ENCODE measurements at regions not wholly inside any gene's neighbourhood (a gene's known extent, or its start where the extent isn't known, plus 50 kb on each side); places are given as distances from the start of the nearest gene placed in this dataset.
"Not testable (repeated sequence)": the region's sequence is repeated elsewhere in the genome, so short reads cannot be mapped to it uniquely, and the experiment has no call there.

DNA sequence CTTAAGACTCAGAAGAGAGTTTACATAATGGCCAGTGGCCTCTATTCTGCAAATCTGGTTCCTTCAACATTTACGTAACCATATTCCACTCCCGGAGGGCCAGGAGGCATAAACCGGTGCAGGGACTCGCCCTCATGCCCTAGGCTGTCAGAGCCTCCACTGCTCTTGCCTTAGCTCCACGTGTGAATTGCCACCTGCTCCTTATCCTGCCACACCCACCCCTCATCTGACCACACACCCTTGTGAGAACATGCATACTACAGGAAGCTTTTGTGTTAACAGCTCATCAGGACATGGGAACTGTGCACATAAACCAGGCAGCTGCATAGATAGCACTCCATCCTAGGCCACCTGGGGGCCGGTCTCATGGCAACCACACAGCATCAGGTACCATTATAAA is 146.7 kb upstream of the PFKP start:
- DNase-seq (ENCODE audit: low spot score), result no peak

DNA sequence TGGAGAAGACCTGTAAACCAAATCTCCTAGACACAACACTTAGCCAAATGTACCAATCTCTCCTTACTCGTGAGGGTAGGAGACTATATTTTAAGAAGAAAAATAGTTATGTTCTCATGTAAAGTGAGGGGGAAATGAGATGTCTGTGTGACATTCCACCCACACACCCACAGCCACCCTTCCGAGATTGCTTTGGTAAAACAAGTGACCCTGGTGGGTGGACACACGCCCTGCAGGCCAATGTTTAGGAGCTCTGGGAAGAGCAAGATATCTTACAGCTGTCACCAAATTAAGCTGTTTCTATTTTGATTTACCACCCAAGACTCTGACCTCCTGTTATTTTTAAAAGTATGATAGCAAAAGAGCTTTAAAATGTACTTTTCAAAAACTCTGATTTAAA is 147.2 kb upstream of the PFKP start:
- no peak for DNase-seq (ENCODE audit: low spot score)

DNA sequence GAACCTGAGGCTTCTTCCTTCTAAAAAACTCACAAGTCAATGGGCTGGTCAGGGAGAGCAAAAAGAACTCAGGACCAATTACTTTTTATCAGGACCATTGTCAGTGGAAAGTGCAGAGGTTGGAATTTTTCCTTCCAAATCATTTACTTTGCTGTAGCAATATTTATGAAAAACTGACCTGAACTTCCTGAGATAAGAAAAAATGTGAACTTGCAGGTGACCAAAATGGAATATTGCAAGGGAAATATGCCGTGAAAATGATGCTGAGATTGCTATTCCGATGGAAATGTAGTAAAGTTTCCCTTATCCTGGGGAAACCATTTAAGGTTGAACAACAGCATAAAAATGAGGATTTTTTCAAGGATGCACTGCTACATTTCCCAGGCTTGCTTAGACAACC is 148.3 kb upstream of the PFKP start:
- DNase-seq (ENCODE audit: low spot score), result no peak

DNA sequence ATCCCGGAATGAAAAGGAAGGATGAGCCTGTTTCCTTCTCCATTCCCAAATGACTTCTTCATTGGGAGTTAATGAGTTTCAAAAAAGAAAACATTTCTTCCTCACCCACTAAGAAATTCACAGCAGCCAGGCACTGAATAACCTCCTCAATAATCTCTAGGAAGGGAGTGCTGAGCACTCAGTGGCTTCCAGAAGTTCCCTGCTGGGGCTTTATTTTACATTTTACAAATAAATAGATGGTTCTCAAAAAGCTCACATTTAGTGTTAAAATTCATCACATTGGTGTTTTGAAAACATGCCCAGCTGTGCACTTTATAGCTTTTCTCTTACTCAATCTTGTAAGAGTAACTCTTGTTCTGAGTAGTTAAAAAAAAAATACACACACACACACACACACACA is 148.9 kb upstream of the PFKP start:
- DNase-seq (ENCODE audit: low spot score), result no peak

DNA sequence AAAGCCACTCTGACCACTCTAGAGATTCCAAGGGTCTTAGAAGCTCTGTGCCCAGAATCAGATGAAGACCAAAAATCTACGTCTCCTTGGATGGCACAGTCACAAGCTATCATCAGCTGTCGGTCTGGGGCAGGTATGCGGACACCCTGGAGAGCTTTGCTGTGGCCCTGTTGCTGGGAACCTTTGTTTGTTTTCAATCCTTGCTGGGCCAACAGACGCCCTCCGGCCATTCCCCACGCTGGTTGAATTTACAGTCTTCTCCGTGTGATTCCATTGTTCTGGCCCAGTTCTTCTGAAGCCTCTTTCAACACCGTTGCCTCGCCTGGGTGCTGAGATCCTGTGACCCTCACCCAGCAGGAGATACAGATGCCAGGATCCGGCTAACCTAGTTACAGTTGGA is 149.4 kb upstream of the PFKP start:
- no peak for DNase-seq (ENCODE audit: low spot score)

DNA sequence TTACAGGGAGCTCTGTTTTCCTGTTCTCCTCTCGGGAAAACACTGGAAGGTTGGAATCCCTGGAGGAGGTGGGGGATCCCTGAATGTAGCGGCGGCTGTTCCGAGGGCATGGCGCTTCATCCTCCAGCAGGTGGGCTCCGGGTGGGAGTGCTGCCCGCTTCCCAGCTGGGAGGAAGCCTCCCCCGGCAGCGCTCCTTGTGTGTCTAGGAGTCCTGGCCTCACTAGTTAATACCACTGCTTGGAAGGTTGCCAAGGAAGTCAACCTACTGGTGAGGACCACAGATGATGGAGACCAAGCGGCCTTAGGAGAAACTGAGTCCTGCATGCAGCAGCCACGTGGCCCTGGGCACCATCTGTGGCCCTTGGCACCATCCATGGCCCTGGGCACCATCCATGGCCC is 151.9 kb upstream of the PFKP start:
- DNase-seq (ENCODE audit: low spot score), result no peak

DNA sequence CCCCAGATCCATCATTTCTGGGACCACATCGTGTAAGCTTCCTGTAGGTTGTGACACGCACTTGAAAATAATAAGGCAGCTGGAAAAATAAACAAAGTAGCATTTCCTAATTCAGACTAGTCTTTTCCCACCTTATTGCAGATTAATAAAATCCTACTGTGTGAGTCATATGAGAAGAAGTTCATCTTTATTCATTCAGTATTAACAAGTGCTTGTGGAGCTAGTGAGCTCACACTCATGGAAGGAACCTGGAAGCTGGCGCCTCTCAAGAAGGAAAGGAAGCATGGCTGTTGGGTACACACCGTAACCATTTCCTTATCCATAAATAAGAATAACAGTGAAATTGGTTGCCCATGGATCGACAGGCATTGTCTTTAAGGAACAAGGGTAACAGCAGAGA is 152.6 kb upstream of the PFKP start:
- no peak for DNase-seq (ENCODE audit: low spot score)

DNA sequence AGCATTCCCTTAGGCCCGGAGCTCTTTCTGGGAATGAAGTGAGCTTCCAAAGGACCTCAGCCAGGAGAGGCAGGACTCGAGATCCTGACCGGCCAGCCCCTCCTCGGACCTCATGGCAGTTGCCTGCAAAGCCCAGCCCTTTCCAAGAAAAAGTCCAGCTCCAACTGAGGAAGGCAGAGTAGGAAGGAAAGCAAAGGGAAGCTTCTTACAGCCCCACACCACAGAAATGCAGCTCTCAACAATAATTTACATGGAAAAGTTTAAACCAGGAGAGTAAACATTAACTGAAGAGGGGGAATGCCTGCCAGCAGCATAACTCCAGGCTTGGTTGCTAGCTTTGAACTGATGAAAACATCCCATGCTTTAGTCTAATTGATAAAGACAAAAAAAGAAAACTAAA is 153.9 kb upstream of the PFKP start:
- no peak for DNase-seq (ENCODE audit: low spot score)

DNA sequence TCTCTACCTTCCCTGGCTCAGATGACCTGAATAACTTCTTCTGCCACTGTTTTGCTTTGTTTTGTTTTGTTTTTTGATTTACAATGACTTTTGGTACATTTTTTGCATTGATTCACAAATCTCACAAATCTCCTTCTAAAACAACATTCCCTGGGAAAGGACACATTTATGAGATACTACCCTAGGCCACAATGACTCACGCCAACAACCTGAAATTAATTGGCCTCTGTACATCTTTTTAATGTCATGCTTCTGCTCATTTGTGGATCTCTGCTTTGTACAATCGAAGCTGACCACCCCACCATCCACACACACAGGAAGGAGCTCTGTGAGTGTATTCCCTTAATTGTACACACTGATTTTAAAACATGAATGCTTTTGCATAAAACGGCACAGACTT is 156.7 kb upstream of the PFKP start:
- no peak for DNase-seq (ENCODE audit: low spot score)

DNA sequence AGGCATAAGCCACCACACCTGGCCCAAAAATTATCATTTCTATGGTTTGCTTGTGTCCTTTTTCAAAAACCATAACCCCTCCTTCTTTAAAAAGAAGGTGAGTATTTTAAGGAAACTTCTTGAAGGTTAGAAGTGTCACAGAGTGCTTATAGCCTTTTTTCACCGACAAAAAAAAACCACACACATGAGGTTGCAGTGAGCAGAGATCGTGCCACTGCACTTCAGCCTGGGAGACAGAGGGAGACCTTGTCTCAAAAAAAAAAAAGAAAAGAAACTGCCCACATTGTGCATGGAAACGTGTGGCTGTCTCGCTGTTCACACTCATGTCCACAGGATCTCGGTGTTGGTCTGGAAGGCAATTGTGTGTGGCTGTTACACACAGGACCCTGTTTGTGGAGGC is 157.4 kb upstream of the PFKP start:
- DNase-seq (ENCODE audit: low spot score), result no peak

DNA sequence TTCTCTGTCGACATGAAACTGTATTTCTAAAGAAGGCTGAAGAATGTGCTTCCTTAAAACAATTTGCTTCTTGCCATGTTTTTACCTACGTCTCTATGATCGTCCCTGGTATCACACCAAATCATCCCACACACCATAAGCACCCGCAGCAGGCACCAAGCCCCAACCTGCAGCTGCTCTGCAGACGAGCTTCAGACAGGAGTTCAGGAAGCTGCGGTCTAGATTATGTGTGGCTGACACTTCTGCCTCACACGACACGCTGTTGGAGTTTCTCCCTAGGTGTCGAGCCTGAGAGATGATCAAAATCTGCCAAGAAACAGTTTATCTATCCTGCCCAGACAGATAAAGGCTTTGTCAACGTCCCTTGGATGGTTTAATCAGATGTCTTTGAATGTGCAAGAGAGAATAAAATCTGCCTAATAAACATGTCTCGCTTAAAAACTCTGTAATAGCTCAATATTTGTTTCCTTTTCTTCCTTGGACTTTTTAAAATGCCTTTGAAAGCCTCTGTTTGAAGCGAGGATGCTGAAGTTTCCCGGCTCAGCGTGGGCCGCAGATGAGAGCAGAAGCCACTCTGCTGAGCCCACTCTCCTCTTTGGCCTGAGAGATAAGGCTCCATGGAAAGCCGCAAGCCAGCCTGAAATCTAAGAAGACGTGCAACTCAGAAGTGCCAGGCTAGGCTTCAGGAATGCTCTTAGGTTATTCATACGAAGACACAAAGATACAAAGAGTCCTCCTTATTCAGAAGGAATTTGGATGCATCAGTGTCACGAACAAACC is 158.3 kb upstream of the PFKP start:
- no peak for DNase-seq (ENCODE audit: low spot score)

DNA sequence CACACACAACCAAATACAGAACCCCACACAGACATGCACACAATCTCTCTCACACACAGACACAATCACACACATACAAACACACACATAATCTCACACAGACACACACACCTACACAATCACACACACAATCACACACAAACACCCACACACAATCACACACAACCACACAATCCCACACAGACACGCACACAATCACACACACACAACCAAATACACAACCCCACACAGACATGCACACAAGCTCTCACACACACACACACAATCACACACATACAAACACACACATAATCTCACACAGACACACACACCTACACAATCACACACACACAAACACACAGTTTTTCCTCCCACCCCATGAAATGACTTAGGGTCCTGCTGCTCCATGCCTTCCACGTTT is 160.4 kb upstream of the PFKP start:
- no peak for DNase-seq (ENCODE audit: low spot score)

DNA sequence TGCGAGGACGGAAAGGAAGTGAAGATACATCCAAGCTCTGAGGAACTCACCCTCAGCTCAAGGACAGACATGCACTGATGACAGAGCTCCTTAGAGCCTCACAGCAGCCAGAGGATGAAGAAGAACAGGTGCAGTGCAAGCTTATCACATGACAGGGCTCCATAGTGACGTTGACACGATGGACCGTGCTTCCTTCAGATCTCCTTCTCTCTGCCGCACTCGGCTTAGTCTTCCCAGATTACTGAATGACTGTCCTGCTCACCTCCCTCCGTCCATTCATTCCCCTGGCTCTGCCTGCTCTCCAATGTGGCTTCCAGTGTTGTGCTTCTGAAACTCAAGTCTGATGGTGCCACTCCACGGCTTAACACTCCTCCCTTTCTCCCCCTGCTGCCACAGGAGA is 161.5 kb upstream of the PFKP start:
- DNase-seq (ENCODE audit: low spot score), result no peak

DNA sequence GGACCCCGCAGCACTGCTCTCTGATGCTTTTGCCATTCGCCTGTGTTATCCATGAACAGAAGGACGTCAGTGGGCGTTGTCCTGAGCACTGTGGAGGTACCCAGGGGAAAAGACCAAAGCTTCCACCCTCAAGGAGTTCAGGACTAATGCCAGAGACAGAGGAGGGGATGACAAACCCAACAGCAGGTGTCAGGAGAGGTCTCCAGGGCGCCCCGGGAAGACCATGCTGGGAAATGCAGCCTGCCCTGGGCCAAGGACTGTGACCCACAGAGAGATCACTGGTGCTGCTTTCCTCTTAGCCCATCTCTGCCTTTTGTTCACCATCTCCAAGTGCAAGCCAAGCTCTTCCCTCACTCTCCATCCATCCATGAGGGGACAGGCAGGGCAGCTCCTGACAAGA is 166.8 kb upstream of the PFKP start:
- DNase-seq (ENCODE audit: low spot score), result no peak

DNA sequence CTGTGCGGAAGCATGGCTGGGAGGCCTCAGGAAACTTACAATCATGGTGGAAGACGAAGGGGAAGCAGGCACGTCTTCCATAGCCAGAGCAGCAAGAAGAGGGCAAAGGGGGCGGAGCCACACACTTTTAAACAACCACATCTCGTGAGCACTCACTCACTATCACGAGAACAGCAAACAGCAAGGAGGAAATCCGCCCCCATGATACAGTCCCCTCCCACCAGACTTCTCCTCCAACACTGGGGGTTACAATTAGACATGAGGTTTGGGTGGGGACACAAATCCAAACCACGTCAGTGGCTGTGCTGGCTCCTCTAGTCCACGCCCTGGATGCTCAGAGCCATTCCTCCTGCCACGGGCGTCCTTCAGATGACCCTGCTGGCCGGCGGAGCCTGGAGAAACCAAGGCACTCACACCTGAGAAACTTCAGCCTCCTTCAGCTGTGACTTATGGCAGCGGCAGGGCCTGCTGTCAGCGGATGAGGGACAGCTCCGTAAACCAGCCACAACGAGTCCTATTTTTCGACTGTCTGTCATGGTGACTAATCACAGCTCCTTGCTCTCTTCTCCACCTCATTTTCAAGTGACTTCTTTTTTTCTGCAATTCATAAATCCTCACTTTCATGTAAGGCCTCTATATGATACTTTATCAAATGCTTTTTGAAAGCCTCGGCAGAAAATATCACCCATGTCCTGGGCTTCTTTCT is 167.9 kb upstream of the PFKP start:
- DNase-seq (ENCODE audit: low spot score), result no peak

DNA sequence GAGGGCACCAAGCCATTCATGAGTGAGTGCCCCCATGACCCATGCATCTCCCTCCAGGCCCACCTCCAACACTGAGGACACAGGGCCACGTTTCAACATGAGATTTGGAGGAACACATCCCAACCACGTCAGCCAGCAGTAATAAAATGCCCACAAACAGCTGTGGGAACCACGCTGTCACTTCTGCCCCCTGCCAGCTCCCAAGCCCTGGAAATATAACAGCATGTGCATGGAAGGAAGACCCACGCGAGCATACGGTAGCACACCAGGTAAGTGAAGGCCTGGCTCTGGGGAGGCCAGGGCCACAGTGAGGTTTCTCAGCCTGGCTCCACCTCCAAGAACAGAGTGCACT is 168.9 kb upstream of the PFKP start:
- no peak for DNase-seq (ENCODE audit: low spot score)

DNA sequence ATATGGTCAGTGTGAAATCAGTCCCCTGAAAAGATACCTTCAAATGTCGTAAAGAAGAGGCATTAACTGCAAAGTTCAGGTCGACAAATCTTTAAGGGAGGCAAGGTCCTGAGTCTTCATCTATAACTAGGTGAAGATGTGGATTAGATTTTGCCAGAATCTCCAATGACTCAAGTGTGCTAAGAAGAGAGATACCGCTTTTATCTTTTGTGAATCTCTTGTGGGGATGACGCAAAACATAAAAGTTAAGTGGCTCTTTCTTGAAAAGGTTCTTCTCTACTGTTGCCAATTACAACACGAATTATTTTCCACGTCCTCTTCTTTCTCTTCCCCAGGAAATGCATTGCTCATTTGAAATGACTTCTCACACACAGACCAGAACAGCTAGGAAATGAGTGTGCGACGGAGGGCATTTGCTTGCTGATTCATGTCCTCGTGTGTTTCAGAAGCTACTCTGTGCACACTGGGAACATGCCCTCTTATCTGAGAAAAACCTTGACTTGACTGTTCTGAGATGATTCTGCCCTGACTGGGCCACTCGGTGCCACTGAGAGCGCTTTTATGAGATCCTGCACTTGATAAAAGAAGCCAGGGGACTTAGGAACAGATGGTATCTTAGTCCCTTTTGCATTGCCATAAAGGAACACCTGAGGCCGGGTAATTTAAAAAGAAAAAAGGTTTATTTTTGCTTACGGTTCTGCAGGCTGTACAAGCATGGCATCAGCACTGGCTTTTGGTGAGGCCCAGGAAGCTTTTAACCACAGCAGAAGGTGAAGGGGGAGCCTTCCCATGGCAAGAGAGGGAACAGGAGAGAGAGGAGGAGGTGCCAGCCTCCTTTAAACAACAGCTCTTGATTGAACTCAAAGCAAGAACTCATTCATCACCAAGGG is 169.5 kb upstream of the PFKP start:
- no peak for DNase-seq (ENCODE audit: low spot score)

DNA sequence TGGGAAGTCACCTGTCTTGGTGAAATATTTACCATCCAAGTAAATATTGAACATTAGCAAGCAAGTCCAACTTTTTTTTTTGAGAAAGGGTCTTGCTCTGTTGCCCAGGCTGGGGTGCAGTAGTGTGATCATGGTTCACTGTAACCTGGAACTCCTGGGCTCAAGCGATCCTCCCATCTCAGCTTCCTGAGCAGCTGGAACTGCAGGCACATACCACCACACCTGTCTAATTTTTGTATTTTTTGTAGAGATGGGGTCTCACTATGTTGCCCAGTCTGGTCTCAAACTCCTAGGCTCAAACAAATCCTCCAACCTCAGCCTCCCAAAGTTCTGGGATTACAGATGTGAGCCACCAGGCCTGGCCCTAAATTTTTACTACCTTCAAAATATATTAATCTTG is 171.0 kb upstream of the PFKP start:
- DNase-seq (ENCODE audit: low spot score), result not testable (repeated sequence)

DNA sequence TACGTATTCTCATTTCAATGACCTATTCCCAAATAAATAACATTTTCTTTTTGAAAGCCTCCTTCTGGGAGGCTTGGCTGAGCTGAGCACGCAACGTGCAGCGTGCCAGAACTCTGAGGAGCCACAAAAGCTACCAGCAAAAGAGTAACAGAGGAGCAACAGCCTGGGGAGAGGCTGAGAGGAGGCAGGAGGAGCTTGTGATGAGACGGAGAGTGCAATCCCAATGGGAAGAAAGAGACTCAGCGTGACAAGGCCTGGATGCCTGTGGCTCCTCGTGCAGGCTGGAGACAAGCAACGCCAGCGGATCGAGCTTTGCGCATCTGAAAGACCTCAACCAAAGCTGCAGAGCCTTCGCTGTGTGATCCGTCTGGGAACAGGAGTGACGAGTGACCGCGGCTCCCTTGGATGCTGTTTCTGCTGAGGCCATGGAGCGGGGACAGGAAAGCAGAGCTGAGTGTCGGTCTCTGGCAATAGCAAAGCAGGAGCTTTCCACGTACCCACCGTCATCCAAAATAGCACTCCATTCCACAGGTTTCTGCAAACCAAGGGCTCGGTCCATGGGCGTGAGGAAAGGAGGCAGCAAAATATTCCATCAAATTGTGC is 171.7 kb upstream of the PFKP start:
- no peak for DNase-seq (ENCODE audit: low spot score)

DNA sequence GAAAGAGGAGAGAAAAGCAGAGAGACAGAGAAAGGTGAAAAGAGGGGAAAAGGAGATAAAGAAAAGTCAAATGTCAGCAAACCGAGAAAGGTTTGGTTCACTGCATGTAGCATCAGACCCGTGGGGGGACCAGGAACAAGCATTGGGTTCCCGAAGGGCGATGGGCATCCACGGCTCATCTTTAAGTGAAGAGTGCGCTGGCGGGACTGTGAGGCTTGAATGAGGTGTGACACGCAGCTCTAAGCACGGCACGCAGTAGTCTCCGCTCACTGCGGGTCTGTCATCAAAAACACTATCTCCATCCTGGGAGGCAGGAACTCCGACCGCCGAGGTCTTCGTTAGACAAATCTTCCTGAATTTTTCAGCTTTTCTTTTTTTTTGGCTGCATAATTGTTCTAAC is 173.4 kb upstream of the PFKP start:
- no peak for DNase-seq (ENCODE audit: low spot score)

DNA sequence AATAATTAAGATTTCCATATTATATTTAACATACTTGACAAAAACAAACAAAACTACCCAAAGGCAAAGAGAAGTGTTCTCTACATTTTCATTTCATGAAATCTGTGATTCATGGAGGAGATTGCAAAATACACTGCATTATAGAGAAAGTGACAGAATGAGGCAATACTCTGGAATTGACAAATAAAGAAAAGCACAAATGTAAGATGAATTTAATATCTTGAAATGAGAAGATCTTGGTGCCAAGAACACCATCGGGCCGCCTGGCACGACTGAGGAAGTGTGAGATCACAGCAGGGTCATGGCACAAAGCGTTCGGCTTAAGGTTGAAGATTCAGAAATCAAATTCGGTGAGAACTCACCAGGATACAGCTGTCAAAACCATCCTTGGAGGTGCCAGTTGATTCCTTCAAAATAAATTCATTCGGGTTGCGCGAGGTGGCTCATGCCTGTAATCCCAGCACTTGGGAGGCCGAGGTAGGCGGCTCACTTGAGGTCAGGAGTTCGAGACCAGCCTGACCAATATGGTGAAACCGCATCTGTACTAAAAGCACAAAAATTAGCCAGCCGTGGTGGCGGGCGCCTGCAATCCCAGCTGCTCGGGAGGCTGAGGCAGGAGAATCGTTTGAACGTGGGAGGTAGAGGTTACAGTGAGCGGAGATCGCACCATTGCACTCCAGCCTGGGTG is 174.0 kb upstream of the PFKP start:
- no peak for DNase-seq (ENCODE audit: low spot score)

DNA sequence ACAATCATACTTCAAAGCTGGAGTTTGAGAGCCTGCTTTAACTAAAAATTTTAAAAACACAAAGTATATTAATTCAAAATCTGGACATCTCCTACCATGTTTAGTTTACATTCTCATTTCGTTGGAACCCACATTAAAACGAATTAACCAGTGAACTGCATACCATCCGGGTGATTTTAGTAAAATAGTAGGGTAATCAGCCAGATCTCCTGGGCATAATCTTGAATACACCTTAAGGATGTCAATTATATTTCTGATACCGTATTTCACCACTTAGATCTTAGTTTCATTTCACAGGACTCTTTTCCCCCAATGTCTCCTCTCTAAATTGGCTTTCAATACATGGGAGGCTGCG is 175.6 kb upstream of the PFKP start:
- DNase-seq (ENCODE audit: low spot score), result no peak

All from GM03348 (cell line).